ENCODE measurements at regions not wholly inside any gene's neighbourhood (a gene's known extent, or its start where the extent isn't known, plus 50 kb on each side); places are given as distances from the start of the nearest gene placed in this dataset.

DNA sequence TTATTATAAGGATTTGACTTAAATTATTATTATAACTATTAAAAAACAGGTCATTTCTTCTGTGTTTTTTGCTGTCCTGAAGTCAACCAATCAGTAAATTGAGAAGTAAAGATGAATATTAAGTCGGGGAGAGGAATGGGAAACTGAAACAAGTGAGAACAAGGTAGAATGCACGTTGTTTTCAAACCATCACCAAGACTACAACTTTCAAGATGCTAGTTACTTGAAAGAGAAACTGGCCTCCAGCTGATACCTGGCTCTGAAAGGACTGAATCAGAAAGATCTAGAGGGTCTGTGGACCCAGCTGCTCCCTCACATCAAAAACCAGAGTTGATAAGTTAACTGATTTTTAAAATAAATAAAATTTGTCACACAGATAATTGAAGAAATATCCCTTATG lies 1301.5 kb upstream of the ATXN8OS start:
- ChIA-PET CTCF (no interaction called here), POLR2A (no interaction called here)
- Histone ChIP-seq H3K27me3 (ENCODE audit: control insufficient read depth, insufficient read depth, low read length) (no peaks in the 10 kb centered on the region), H3K36me3 (ENCODE audit: control insufficient read depth, insufficient read depth, low read length) (no peaks in the 10 kb centered on the region), H3K4me3 (ENCODE audit: low read depth, low read length) (no peak overlapping the region)
- no peak for DNase-seq (ENCODE audit: low read depth)
- TF ChIP-seq, protein P1, sequence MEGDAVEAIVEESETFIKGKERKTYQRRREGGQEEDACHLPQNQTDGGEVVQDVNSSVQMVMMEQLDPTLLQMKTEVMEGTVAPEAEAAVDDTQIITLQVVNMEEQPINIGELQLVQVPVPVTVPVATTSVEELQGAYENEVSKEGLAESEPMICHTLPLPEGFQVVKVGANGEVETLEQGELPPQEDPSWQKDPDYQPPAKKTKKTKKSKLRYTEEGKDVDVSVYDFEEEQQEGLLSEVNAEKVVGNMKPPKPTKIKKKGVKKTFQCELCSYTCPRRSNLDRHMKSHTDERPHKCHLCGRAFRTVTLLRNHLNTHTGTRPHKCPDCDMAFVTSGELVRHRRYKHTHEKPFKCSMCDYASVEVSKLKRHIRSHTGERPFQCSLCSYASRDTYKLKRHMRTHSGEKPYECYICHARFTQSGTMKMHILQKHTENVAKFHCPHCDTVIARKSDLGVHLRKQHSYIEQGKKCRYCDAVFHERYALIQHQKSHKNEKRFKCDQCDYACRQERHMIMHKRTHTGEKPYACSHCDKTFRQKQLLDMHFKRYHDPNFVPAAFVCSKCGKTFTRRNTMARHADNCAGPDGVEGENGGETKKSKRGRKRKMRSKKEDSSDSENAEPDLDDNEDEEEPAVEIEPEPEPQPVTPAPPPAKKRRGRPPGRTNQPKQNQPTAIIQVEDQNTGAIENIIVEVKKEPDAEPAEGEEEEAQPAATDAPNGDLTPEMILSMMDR (IDR thresholded peaks at IDR 0.05; ENCODE audit: insufficient read depth, low read depth, low read length), result no peak

- no peaks in the 10 kb centered on the region for H3K36me3 ChIP-seq (ENCODE audit: control insufficient read depth, insufficient read depth, low read length)
- POLR2A ChIA-PET, result no interaction called here
- no peak overlapping the region for H3K4me3 ChIP-seq (ENCODE audit: low read depth, low read length)
- no peaks in the 10 kb centered on the region for H3K27me3 ChIP-seq (ENCODE audit: control insufficient read depth, insufficient read depth, low read length)
- TF ChIP-seq, protein P1 (IDR thresholded peaks at IDR 0.05; ENCODE audit: insufficient read depth, low read depth, low read length), result no peak
- CTCF ChIA-PET, result no interaction called here
- no peak for DNase-seq (ENCODE audit: low read depth)
Observed at GRCh38 chr13:68784275-68784674, 1323.4 kb upstream of the ATXN8OS start.

DNA sequence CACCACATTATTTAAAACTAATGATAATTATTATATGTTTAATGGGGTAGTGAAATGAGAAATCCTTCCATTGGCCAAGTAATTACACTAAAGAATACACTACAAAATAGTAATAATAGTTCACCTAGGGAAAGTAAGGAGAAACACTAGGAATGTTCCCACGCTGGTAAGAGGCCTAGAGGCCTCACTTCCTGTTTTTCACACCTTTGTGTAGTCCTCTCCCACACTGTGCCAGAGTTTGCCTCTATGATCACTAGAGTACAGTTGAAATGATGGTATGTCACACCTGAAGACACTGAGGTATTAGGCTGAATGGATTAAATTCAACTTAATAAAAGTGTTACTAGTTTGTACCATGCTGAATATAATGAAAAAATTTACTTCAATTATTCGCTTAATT lies 1348.0 kb upstream of the ATXN8OS start:
- DNase-seq (ENCODE audit: low read depth), result no peak
- Histone ChIP-seq H3K36me3 (ENCODE audit: control insufficient read depth, insufficient read depth, low read length) (no peaks in the 10 kb centered on the region), H3K4me3 (ENCODE audit: low read depth, low read length) (no peak overlapping the region), H3K27me3 (ENCODE audit: control insufficient read depth, insufficient read depth, low read length) (no peaks in the 10 kb centered on the region)
- CTCF ChIA-PET, result no interaction called here
- TF ChIP-seq, protein P1 (IDR thresholded peaks at IDR 0.05; ENCODE audit: insufficient read depth, low read depth, low read length), result no peak
- POLR2A ChIA-PET, result no interaction called here

GRCh38 chr13:68749796-68750195 lies 1357.8 kb upstream of the ATXN8OS start:
- Histone ChIP-seq H3K36me3 (ENCODE audit: control insufficient read depth, insufficient read depth, low read length) (no peaks in the 10 kb centered on the region), H3K27me3 (ENCODE audit: control insufficient read depth, insufficient read depth, low read length) (no peaks in the 10 kb centered on the region), H3K4me3 (ENCODE audit: low read depth, low read length) (no peak overlapping the region)
- ChIA-PET POLR2A (no interaction called here), CTCF (no interaction called here)
- TF ChIP-seq, protein P1 (IDR thresholded peaks at IDR 0.05; ENCODE audit: insufficient read depth, low read depth, low read length), result no peak
- no peak for DNase-seq (ENCODE audit: low read depth)

- TF ChIP-seq, protein P1 (IDR thresholded peaks at IDR 0.05; ENCODE audit: insufficient read depth, low read depth, low read length), result no peak
- ChIA-PET CTCF (no interaction called here), POLR2A (no interaction called here)
- Histone ChIP-seq H3K27me3 (ENCODE audit: control insufficient read depth, insufficient read depth, low read length) (no peaks in the 10 kb centered on the region), H3K4me3 (ENCODE audit: low read depth, low read length) (no peak overlapping the region), H3K36me3 (ENCODE audit: control insufficient read depth, insufficient read depth, low read length) (no peaks in the 10 kb centered on the region)
- DNase-seq (ENCODE audit: low read depth), result no peak
Observed at GRCh38 chr13:68748038-68748437, 1359.6 kb upstream of the ATXN8OS start.

Data from BJ (cell line).